ENCODE measurements at regions not wholly inside any gene's neighbourhood (a gene's known extent, or its start where the extent isn't known, plus 50 kb on each side); places are given as distances from the start of the nearest gene placed in this dataset.

- DNase-seq (ENCODE audit: low read depth in 1 of 2, low spot score in 2 of 2) (no peak), FAIRE-seq (no peak)
- H3K79me2 ChIP-seq (ENCODE audit: control insufficient read depth in 1 of 2, insufficient read depth in 2 of 2, low read length in 2 of 2), result no peaks in the 10 kb centered on the region
- H2BK120ac ChIP-seq (replicated peaks; ENCODE audit: low read depth, low read length), result no peak overlapping the region
- H3K9ac ChIP-seq (replicated peaks in 1 of 4; ENCODE audit: extremely low read depth in 1 of 4, low read depth in 3 of 4, low read length in 3 of 4), result no peak overlapping the region
- H3K27ac ChIP-seq (ENCODE audit: low read depth, low read length), result no peak overlapping the region
- no peak overlapping the region for H2BK5ac ChIP-seq (ENCODE audit: low read depth, low read length)
- H2AK5ac ChIP-seq (ENCODE audit: low read depth, low read length), result no peak overlapping the region
- H3K4me1 ChIP-seq (replicated peaks in 1 of 4; ENCODE audit: control insufficient read depth in 3 of 4, insufficient read depth in 4 of 4, low read length in 3 of 4), result no peaks in the 10 kb centered on the region
- H3K4ac ChIP-seq (replicated peaks; ENCODE audit: insufficient read length, low read depth, low read length), result no peak overlapping the region
- H2BK20ac ChIP-seq (ENCODE audit: low read length), result no peak overlapping the region
- H3K4me3 ChIP-seq (ENCODE audit: extremely low read depth in 1 of 4, insufficient read depth in 2 of 4, low read depth in 3 of 4, low read length in 4 of 4), result no peak overlapping the region
- H4K5ac ChIP-seq (ENCODE audit: insufficient read length, low read depth, low read length), result no peak overlapping the region
- H2AFZ ChIP-seq (ENCODE audit: low read length), result no peak overlapping the region
- no peak overlapping the region for H4K91ac ChIP-seq (replicated peaks; ENCODE audit: insufficient read length, low read length)
- no peak overlapping the region for H4K8ac ChIP-seq (ENCODE audit: extremely low read depth, insufficient read depth, low read length)
- no peak overlapping the region for H3K18ac ChIP-seq (ENCODE audit: extremely low read depth, low read length)
- no peak overlapping the region for H3K14ac ChIP-seq (ENCODE audit: insufficient read length)
- ChIA-PET CTCF (ENCODE audit: partially characterized antibody) (no interaction called here), POLR2A (ENCODE audit: partially characterized antibody) (no interaction called here)
- 95% methylated on average over 4 of the region's 4 CpGs; no CpG with 5 or more reads in 1 of the 2 experiments for WGBS, 2 experiments (ENCODE audit: extremely low coverage in 1 of 2, insufficient coverage in 1 of 2, insufficient read length in 1 of 2, insufficient replicate concordance in 2 of 2, low coverage in 1 of 2, low lambda C conversion rate in 2 of 2, missing lambda C conversion rate in 1 of 2)
- H3K79me1 ChIP-seq (ENCODE audit: low read depth, low read length), result no peaks in the 10 kb centered on the region
- peaks cover 1% of the 10 kb centered on the region; the same call in 1 of the 2 replicates for H3K23me2 ChIP-seq (ENCODE audit: low read depth, low read length)
- TF ChIP-seq RNF2 (IDR thresholded peaks at IDR 0.05; ENCODE audit: borderline replicate concordance, low read depth, low read length, missing control alignments, poor library complexity, severe bottlenecking), result no peak
- peak; percentile 59; the same call in 1 of the 2 replicates for TF ChIP-seq CEBPB (IDR thresholded peaks at IDR 0.05; ENCODE audit: low read depth, low read length)
- H3K23ac ChIP-seq (ENCODE audit: insufficient read length), result no peak overlapping the region
- H4K20me1 ChIP-seq (replicated peaks in 1 of 2; ENCODE audit: control insufficient read depth in 1 of 2, insufficient read depth in 2 of 2, low read length in 2 of 2), result no peaks in the 10 kb centered on the region
- H2BK15ac ChIP-seq (ENCODE audit: low read length), result no peak overlapping the region
- no peak overlapping the region for H3K56ac ChIP-seq (replicated peaks; ENCODE audit: insufficient read length, low read depth, low read length)
- H3K4me2 ChIP-seq (ENCODE audit: insufficient read depth in 1 of 2, low read depth in 2 of 2, low read length in 2 of 2), result no peak overlapping the region
- H3K27me3 ChIP-seq (replicated peaks in 1 of 4; ENCODE audit: control insufficient read depth in 3 of 4, extremely low read depth in 1 of 4, insufficient read depth in 3 of 4, low read length in 3 of 4), result no peaks in the 10 kb centered on the region
- no peak overlapping the region for H2BK12ac ChIP-seq (ENCODE audit: low read depth, low read length)
- H3K9me3 ChIP-seq (ENCODE audit: insufficient read depth in 2 of 2, low read depth in 1 of 2, low read length in 1 of 2), result no peaks in the 10 kb centered on the region
- H3K36me3 ChIP-seq (ENCODE audit: control insufficient read depth in 2 of 4, insufficient read depth in 4 of 4, low read length in 3 of 4), result no peaks in the 10 kb centered on the region
These were observed 307.9 kb upstream of the ZFP42 start for GRCh38 chr4:187687697-187688096.

All from H1 (cell line).